Islet precursor cell (in vitro differentiated cells): ENCODE measurements at regions not wholly inside any gene's neighbourhood (a gene's known extent, or its start where the extent isn't known, plus 50 kb on each side); places are given as distances from the start of the nearest gene placed in this dataset.

Experiments
- DNase-seq: peaks from one replicate; pipeline ENCODE4 v3.0.0-alpha.2; 2018

DNA sequence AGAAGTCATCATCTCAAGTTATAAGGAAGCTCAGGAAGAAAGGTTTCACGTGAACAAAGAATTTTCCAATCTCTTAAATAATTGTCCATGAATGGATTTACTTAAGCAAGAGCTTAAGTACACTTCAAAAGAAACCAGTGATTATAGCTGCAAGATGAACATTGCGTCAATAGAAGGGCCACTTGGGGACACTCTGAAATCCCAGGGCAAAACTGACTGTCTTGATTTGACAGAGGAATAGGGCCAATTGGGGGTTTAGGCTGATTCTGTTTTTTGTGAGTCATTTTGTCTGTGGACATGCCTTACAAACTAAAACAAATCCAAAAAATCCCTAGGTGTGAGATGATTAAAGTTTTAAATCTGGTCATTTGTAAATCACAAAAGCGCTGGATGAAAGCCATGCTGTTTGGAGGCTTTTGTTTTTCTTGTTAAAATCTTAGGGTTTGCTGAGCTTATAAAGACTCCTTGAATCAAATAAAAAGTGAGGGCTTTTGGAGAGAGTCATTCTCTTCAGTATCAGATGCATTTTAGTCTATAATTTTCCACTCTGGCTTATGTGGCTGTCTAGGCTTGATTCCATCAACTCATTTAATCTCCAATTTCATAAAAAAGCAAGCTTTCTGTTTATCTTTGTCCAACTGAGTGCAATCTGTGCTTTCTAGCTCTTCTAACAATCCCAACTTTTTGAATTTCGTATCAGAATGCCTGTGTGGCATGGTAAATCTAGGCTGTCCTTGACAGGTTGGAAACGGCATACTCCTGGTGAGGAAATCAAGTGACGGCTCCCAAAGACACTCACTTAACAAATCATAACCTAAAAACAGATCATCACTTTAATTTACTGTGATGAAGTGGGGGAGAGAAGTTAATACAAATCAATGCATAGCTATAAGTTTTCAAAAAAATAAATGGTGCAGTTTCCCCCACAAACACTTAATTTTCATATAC lies 98.2 kb upstream of the SOX9 start:
- DNase-seq: no peak

DNA sequence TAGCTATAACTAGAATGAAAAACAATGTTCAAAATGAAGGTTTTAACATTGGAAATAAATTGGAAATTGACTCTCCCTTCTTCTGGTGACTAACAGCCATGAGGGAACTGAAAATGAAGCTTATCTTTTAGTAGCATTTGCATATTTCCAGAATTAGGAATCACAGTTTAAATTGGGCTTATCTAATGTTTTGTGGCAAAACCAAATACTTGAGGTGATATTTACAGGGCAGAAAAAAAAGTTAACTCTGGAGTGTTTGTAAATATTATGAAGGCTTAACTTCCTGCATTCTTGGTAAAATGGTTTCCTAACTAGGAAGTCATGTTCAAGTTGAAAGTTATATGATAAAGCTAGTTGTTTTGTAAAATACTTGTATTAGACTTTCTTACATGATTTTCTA lies 96.4 kb upstream of the SOX9 start:
- no peak for DNase-seq

DNA sequence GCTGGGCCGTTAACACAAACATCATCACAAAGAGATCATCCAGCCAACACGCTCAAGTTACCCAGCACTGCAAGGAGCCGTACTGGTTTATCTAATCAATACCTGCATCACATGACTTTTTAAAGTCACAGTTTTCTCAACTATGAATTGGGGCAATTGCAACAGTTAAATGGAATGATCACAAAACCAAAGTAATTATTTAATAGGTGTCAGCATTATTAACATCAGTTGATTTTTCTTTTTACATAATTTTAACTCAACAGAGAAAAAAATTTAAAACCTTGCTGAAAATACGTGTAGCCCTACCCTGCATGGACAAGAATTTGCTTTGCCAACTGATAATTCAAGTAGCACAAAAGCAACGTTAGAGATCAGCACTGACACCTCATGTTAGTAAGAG lies 95.7 kb upstream of the SOX9 start:
- no peak for DNase-seq

DNA sequence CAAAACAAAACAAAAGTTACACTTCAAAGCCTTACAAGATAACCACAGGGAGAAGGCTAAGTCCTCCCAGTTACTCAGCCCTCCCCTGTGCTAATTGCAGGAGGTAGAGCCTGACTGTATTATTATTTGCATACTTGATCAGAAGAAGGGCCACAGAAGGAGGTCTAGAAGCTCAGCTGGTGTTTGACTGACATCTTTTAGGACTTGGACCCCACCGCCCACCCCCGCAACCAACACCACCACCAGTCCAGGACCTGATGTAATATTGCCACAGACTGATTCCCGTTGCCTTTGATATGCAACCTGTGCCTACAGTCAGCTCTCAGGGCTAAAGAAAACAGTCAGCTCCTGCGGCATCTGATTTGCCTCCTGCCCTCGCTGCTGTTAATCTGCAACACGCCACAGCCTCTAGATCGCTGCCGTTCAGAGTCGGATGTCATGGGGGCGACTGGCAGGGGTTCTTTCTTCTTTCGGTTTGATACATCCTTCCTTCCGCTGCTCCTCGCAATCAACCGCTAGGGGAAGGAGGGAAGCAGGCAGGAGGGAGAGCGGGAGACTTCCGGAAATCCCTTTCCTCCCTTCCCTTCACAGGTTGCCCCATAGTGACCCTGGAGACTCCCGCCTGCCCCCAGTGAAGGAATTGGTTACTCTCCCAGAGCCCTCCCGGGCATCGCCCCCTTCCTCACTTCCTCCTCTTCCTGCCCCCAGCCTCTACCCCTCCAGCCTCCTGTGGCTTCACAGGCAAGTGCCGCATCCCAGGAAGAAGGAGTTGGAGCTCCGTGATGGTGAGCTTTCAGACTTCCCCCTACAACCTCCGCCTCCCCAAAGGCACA lies 90.5 kb upstream of the SOX9 start:
- peak; percentile 90 for DNase-seq

DNA sequence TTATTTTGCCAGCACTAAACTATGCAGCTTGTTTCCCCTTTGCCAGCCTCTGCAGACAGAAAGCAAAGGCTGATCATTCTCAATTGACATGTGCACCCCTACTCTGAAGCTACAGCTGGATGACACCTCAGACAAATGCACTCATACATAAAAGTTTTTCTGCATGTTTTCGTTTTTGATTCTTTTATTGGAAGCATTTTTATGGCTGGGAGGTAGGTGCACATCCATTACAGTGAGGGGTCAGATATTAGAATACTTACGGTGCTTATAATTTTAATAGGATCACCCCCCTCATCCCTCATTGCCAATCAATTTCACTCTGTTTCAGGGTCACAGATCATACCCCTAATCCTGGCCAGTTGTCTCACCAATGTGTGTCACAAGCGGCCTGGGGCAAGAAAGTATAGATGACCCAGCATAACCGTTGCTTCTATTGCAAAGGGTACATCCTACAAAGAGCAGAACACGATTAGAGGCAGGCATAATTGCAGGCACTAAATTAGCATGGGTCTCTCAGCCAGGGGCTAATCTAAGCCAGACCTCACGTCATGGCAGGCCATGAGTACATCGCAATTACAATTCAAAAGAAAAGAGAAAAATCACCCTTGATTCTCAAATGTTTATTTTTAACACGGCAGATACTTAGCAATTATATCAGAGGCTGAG lies 89.5 kb upstream of the SOX9 start:
- no peak for DNase-seq

DNA sequence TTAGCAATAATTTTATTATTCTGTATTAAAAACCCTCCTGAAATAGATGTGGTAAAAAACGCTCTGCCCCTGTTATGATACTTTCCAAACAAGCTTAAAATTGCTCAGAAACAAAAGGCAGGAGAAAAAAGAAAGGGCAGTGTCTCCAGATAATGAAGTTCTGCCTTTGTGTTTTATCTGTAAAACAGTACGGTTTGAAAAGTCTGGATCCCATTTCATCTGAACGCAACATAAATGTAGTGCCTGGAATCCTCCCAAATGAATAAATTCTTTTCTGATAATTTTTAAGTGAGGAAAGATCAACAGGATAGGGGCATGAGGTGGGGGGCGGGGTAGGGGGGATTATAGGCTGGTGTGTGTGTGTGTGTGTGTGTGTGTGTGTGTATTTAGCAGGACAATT lies 87.5 kb upstream of the SOX9 start:
- DNase-seq: no peak

DNA sequence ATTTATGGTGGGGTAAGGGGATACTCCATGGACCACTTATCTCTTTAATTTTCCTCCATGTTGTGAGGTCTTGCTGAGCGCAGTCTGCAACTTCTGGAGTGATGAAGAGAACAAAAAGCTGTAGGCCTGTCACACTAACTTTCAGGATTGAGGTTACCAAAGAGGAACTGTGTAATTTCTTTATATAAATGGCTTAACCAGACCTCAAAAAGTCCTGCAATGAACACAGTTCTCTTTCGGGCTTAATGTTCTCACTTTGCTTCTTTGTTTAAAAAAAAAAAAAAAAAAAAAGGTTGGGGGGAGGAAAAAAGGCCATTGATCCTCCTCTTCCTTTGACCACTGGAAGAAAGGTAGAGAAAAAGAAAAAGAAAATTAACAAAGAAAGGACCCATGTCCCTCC lies 86.8 kb upstream of the SOX9 start:
- no peak for DNase-seq

DNA sequence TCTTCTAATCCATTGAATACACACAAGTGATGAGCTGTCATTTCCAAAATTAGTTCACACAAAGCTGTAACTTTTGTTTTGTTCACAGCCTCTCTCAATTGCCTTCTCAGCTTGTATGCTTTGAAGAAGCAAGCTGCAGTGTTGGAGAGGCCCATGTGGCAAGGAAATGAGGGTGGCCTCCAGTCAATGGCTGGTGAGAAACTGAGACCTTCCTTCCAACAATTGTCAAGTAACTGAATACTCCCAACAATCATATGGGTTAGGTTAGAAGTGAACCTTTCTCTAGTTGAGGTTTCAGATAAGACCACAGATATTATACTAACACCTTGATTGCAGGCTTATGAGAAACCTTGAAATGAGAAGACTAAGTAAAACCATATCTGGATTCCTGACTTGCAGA lies 82.4 kb upstream of the SOX9 start:
- DNase-seq: no peak

DNA sequence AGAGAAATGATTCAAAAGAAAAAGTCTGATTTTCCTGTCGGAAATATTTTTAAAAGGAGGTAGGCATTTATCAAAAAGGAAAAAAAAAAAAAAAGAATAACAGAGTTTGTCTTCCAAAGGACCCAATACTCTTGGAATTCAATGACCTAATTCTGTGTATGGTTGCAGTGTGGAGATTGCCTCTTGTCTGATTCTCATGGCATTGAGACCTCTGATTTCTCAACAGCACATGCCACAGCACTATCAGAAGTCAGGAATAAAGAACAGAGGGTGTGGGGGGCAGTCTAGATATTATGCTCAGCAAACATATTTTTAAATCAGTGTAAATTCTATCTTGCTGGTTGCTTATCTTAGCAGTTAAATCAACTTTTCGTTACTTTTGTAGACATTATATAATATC lies 81.3 kb upstream of the SOX9 start:
- DNase-seq: no peak

DNA sequence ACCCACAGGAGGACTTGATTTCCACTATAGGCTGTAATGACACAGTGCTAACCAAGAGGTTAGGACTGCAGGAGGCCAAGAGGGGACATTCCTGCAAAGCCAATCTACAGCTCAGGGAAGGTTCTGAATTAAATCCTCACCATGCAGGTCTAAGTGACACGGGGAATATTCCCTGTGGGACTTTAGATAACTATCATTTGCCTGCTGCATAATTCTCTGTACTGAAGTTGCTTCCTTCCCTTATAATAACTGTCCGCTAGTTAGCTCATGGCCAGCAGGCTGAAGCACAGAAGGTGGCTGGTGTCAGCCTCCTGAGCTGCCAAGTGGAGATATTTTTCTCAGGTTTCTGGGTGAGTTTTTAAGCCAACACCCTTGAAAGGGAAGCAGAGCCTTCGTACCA lies 74.6 kb upstream of the SOX9 start:
- DNase-seq: no peak

DNA sequence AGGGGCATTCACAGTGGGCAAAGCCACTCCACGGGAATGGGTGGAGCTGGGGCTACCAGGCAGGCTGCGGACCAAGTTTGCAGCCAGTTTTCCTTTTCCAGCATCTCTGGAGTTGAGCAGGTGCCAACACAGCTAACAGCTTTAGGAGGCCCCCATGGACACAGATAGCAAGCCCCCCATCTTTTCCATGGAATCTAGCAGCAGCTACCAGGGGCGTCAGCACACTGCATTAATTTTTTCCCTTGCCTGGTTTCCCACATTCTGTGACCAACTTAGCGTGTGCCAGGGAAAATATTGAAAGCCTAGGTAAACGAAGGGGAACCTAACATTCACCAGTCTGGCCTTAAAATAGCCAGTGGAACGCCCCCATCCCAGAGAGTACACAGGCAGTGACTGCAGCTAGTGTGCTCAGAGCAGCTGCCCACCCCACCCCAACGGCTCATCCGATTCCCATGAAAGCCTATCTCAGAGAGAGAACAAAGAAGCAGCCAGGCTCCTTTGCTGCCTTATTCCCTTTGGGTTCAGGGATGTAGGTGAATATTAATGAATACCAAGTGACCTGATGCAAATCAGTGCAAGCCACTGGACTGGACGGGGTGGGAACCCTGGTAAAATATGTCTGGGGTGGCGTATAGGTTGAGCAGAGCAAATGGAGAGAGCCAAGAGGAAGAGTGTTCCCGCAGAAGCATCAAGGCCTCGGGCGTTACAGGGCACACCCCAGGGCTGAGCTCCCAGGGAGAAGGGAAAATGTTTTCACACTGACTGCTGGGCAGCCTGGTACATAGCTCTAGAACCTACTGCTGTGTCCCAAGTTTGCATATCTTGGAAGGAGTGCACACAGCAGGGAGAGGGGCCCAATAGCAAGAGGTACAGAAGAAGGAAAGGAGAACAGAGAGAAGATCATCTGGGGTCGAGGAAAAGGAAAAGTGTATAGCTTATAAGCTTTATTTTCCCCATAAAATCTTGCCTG lies 73.9 kb upstream of the SOX9 start:
- peak; percentile 40 for DNase-seq

DNA sequence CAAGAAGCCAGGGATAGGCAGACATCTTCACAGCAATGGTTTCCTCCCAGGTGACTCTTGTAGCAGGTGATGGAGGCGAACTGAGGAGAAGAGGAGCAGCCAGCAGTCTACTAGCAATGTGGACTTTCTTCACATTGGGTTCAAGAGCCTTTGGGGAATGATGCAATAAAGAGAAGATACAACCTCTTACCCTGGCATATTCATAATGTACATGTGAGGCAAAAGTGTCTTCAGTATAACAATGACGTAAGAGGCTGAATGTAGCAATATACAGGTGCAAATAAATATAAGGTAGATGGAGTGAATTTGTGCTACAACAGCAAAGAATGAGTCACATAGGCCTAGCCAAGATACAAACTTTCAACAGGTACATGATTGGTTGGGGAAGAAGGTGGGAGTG lies 70.9 kb upstream of the SOX9 start:
- peak; percentile 14 for DNase-seq

DNA sequence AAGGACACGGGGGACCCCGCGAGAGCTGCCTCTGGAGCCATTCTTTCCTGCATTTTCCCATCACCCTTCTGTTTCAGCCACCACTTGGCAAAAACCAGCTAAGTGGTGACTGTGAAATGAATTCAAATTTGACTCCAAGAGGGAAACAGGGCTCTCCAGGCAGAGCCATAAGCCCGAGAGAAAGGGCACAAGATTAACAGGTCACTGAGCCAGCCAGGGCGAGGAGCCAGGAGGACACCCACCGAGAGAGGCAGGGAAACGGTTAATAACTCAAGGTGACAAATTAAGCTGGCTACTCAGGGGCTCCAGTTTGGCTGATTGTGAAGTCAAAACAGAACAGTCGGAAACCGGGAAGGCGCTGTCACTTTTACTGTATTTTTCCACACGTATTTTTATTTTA lies 67.8 kb upstream of the SOX9 start:
- DNase-seq: no peak

DNA sequence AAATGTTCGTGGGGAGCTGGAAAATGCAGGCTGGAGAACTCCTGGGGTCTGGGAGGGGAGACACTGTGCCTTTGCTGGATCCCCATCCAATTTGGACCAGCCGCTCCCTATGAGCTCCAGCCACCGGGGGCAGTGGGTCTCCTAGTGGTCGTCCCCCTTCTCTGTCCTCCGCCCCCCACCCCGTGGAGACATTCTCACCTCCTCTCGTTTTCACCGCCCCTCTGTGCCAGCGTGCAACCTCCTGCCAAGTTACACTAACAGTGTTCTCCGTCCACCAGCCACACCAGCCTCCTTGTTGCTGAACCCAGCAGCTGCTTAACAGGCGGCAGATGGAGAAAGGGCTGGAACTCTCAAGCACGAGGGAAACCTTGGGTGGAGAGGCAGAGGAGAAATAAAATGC lies 67.4 kb upstream of the SOX9 start:
- DNase-seq: no peak

DNA sequence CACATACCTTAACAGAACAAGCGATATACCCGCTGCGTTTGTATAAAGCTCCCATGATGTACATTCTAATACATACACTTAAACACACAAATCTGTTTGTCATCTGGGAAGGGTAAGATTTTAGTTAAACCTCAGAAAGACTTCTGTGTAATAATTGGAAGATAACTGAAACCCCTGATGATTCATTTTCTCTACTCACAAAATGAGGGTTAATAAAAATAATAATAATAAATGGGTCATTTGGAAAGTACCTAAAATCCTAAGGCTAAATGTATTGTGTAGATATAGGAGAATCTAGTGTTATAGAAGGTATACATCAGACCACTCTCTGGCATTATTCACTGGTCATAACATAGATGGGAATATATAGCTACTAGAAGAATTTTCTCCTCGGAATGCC lies 64.7 kb upstream of the SOX9 start:
- no peak for DNase-seq

DNA sequence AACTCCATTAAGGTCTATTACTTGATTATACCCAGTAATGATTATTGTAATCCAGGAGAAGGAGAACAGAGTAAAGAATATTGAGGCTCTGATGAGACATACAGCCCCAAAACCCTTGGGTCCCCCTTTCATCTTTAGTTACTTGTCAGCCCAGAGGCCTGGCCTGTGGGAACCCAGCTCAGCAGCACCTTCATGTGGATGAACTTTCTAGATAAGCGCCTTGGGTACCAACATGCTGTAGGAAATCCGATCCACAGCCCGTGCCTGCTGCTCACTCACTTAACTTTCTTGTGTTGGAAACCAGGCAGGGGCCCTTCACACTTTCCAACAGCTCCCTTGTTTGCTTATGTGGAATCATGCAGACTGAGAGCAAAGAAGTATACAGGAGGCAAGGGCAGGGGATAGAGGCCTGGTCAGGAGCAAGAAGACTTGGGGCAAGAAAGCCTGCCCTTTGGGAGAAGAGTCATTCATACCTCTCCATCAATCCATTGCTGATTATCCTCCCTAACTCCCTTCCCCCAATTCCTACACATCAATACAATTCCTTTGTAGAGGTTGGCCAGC lies 64.0 kb upstream of the SOX9 start:
- DNase-seq: peak; percentile 57

DNA sequence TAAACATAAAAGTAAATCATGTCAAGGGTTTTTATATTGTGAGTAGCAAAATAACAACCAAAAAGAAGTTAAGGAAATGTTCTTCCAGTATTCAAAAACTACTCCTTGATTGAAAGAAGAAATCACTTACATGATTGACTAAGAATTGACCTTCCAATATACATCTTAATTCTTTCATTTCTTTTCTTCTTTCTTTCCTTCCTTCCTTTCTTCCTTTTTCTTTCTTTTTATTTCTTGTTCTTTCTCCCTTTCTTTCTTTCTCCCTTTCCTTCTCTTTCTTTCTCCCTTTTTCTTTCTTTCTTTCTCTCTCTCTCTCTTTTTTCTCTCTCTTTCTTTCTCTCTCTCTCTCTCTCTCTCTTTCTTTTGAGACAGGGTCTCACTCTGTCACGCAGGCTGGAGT lies 60.7 kb upstream of the SOX9 start:
- DNase-seq: no peak

DNA sequence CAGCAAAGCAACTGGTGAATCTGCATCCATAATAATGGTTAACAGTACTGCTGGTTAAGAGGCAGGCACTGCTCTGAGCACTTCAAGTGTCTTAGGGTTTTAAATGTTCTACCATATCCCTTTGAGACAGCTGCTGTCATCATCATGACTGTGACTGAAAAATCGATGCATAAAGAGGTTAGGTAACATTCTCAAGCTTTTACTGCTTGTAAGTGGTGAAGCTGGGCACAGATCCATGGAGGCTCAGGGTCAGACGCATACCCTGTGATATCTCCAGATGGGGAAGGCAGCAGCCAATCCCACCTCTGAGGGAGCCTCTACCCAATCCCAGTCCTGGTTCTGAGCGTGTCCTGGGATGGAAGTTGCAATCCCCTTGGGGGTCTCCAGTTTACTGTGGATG lies 57.6 kb upstream of the SOX9 start:
- no peak for DNase-seq

DNA sequence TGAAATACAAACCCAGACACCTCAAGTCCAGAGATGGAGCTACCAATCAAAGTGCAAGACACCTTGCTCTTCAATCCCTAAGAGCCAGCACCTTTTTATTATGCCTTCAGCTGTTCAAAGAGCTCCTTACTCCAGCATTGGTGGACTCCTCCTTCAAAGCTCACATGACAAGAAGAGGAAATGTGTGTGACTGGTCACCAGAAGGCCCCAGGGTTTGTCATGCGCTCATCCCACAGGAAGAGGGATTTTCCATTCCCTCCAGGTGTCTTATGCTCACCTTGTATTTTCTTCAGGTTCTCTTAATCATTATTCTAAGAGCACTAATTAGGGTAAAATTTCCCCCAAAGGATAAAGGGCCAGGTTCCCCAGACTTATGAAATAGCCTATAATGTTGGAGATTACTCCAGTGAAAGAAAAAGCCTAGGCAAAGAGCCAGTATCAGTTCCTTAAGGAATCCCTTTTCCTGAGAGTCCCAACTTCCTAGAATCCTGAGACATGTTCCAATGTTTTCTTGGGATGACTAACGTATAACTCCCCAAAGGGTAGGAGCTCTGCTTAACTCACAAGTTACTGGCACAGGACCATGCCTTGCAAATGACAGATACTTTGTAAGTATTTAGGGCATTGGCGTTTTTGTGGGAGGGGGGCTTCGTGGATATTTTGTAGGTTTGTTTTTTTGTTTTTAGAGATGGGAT lies 56.9 kb upstream of the SOX9 start:
- DNase-seq: peak; percentile 26

DNA sequence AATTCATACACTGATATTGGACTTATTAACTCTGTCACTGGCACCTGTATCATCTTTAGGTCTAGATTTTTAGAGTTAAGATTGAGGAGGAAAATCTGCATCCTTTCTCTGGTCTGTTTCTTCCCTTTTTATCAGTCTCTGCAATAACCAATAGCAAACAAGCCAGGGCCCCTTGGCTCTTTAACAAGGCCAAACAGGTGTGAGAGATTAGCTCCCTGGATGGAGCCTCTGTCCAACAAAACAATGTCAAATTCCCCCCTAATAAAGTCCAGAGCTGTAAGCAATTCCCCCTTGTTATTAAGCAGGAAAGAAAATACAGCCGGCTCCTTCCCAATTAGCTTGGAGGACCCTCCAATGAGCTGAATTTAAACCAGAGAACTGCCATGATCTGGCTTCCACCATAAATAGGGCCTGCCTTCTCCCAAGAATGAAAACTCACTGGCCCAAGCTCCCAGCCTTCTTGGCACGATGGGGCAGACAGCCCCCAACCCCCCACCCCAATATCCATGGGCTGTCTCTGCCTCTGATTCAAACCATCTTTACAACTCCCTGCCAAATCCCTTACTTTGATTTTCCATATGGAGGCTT lies 56.1 kb upstream of the SOX9 start:
- peak; percentile 20 for DNase-seq

DNA sequence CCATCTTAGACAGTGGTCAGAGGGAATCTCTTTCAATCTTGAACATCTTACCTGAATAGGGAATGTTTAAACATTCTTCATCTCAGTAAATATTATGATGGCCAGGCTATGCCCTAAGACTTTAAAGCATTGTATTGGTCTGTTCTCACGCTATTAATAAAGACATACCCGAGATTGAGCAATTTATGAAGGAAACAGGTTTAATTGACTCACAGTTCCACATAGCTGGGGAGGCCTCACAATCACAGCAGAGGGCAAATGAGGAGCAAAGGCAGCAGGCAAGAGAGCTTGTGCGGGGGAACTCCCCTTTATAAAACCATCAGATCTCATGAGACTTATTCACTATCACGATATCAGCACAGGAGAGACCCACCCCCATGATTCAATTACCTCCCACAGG lies 55.3 kb upstream of the SOX9 start:
- DNase-seq: no peak
